ENCODE measurements at regions not wholly inside any gene's neighbourhood (a gene's known extent, or its start where the extent isn't known, plus 50 kb on each side); places are given as distances from the start of the nearest gene placed in this dataset.
"Not testable (repeated sequence)": the region's sequence is repeated elsewhere in the genome, so short reads cannot be mapped to it uniquely, and the experiment has no call there.

GRCh38 chr2:89837962-89838625 is 1146.6 kb downstream of the RPIA start:
- ChIA-PET CTCF (no interaction called here), POLR2A (no interaction called here)
- DNase-seq (ENCODE audit: low read depth, low spot score), result no peak
- Histone ChIP-seq H3K4me1 (ENCODE audit: control insufficient read depth, insufficient read depth, low read length) (no peaks in the 10 kb centered on the region), H3K4me3 (ENCODE audit: low read depth in 2 of 2, low read length in 2 of 2) (no peak overlapping the region), H3K27me3 (ENCODE audit: control insufficient read depth, insufficient read depth, low read length) (no peaks in the 10 kb centered on the region), H3K36me3 (ENCODE audit: control insufficient read depth, insufficient read depth, low read length) (no peaks in the 10 kb centered on the region), H3K9me3 (ENCODE audit: control insufficient read depth, insufficient read depth, low read depth, low read length) (no peaks in the 10 kb centered on the region), H3K27ac (ENCODE audit: low read length) (no peak overlapping the region)
- in situ Hi-C loops (cut with HindIII; ENCODE audit: low pct_unique_long_range_greater_than_20kb, low sequenced_read_pairs), result no loop called here
- no peak for ATAC-seq
- intact Hi-C loops (cut with micrococcal nuclease; ENCODE audit: unreplicated experiment), result no loop called here
- BruUV-seq (replicated peaks), result no TSS peak
- no peak for TF ChIP-seq REST (IDR thresholded peaks at IDR 0.05; ENCODE audit: insufficient read depth in 1 of 2, low read depth in 2 of 2, low read length in 1 of 2)
- no peak for TF ChIP-seq POLR2AphosphoS5 (IDR thresholded peaks at IDR 0.05; ENCODE audit: low read depth, low read length)
- TF ChIP-seq CTCF (IDR thresholded peaks at IDR 0.05), result no peak

- intact Hi-C loops (cut with micrococcal nuclease; ENCODE audit: unreplicated experiment); H3K4me1 ChIP-seq (ENCODE audit: control insufficient read depth, insufficient read depth, low read length); in situ Hi-C loops (cut with HindIII; ENCODE audit: low pct_unique_long_range_greater_than_20kb, low sequenced_read_pairs); H3K27me3 ChIP-seq (ENCODE audit: control insufficient read depth, insufficient read depth, low read length); DNase-seq (ENCODE audit: low read depth, low spot score); H3K9me3 ChIP-seq (ENCODE audit: control insufficient read depth, insufficient read depth, low read depth, low read length); H3K27ac ChIP-seq (ENCODE audit: low read length); ATAC-seq; CTCF ChIA-PET; BruUV-seq (replicated peaks); POLR2A ChIA-PET; H3K4me3 ChIP-seq (ENCODE audit: low read depth in 2 of 2, low read length in 2 of 2); H3K36me3 ChIP-seq (ENCODE audit: control insufficient read depth, insufficient read depth, low read length): not testable (repeated sequence)
Observed at GRCh38 chr2:89840175-89840574, 1148.7 kb downstream of the RPIA start.

- H3K4me3 ChIP-seq (ENCODE audit: low read depth in 2 of 2, low read length in 2 of 2); H3K4me1 ChIP-seq (ENCODE audit: control insufficient read depth, insufficient read depth, low read length); BruUV-seq (replicated peaks); H3K9me3 ChIP-seq (ENCODE audit: control insufficient read depth, insufficient read depth, low read depth, low read length); ATAC-seq; in situ Hi-C loops (cut with HindIII; ENCODE audit: low pct_unique_long_range_greater_than_20kb, low sequenced_read_pairs); intact Hi-C loops (cut with micrococcal nuclease; ENCODE audit: unreplicated experiment); H3K36me3 ChIP-seq (ENCODE audit: control insufficient read depth, insufficient read depth, low read length); H3K27me3 ChIP-seq (ENCODE audit: control insufficient read depth, insufficient read depth, low read length); POLR2A ChIA-PET; H3K27ac ChIP-seq (ENCODE audit: low read length); CTCF ChIA-PET; DNase-seq (ENCODE audit: low read depth, low spot score): not testable (repeated sequence)
Observed at GRCh38 chr2:89840781-89841475, 1149.5 kb downstream of the RPIA start.

All from Panc1 (cell line).